ENCODE measurements at regions not wholly inside any gene's neighbourhood (a gene's known extent, or its start where the extent isn't known, plus 50 kb on each side); places are given as distances from the start of the nearest gene placed in this dataset.

GRCh38 chr13:34627509-34628208 lies 314.4 kb upstream of the NBEA start:
- no peak overlapping the region for H3K4me3 ChIP-seq (ENCODE audit: low read length)
- no peaks in the 10 kb centered on the region for H3K36me3 Mint-ChIP-seq (ENCODE audit: low read depth)
- no peaks in the 10 kb centered on the region for H3K4me1 ChIP-seq (ENCODE audit: insufficient read depth, low read length)
- peaks cover 8% of the 10 kb centered on the region for H3K27me3 Mint-ChIP-seq
- H3K9me3 ChIP-seq (ENCODE audit: control insufficient read depth in 1 of 2, insufficient read depth in 1 of 2, low read length in 2 of 2), result peaks cover 0 to 11% of the 10 kb centered on the region in 2 experiments
- no peak overlapping the region for H3K4me3 Mint-ChIP-seq
- ATAC-seq (ENCODE audit: poor library complexity) (no peak), DNase-seq (no peak)
- no peaks in the 10 kb centered on the region for H3K27me3 ChIP-seq (ENCODE audit: control insufficient read depth in 1 of 2, insufficient read depth in 2 of 2, low read length in 2 of 2)
- H3K36me3 ChIP-seq (ENCODE audit: insufficient read depth, low read length), result no peaks in the 10 kb centered on the region
- H3K4me1 Mint-ChIP-seq (ENCODE audit: low read depth), result no peaks in the 10 kb centered on the region
- POLR2A ChIA-PET, result no interaction called here
- no peak overlapping the region for H3K27ac Mint-ChIP-seq
- CTCF ChIA-PET, result no interaction called here
- TF ChIP-seq CTCF (IDR thresholded peaks at IDR 0.05), result no peak
- H3K9me3 Mint-ChIP-seq, result peaks cover 3% of the 10 kb centered on the region
- intact Hi-C loops (cut with DNase I, micrococcal nuclease), result no loop called here
- H3K27ac ChIP-seq (ENCODE audit: low read depth in 1 of 2, low read length in 2 of 2), result no peak overlapping the region

- no peak overlapping the region for H3K27ac ChIP-seq (ENCODE audit: low read depth in 1 of 2, low read length in 2 of 2)
- POLR2A ChIA-PET, result no interaction called here
- Mint-ChIP-seq H3K9me3 (peaks cover 5% of the 10 kb centered on the region), H3K27ac (no peak overlapping the region), H3K36me3 (ENCODE audit: low read depth) (no peaks in the 10 kb centered on the region), H3K27me3 (peaks cover 8% of the 10 kb centered on the region), H3K4me1 (ENCODE audit: low read depth) (no peaks in the 10 kb centered on the region), H3K4me3 (no peak overlapping the region)
- CTCF ChIA-PET, result no interaction called here
- ATAC-seq (ENCODE audit: poor library complexity), result no peak
- no peaks in the 10 kb centered on the region for H3K27me3 ChIP-seq (ENCODE audit: control insufficient read depth in 1 of 2, insufficient read depth in 2 of 2, low read length in 2 of 2)
- no peak for TF ChIP-seq CTCF (IDR thresholded peaks at IDR 0.05)
- H3K4me3 ChIP-seq (ENCODE audit: low read length), result no peak overlapping the region
- no peak for DNase-seq
- H3K36me3 ChIP-seq (ENCODE audit: insufficient read depth, low read length), result no peaks in the 10 kb centered on the region
- H3K9me3 ChIP-seq (ENCODE audit: control insufficient read depth in 1 of 2, insufficient read depth in 1 of 2, low read length in 2 of 2), result peaks cover 0 to 6% of the 10 kb centered on the region in 2 experiments
- no peaks in the 10 kb centered on the region for H3K4me1 ChIP-seq (ENCODE audit: insufficient read depth, low read length)
- intact Hi-C loops (cut with DNase I, micrococcal nuclease), result no loop called here
Observed at GRCh38 chr13:34628209-34628682, 313.8 kb upstream of the NBEA start.

GRCh38 chr13:34634448-34634847 lies 307.6 kb upstream of the NBEA start:
- Histone ChIP-seq H3K4me3 (ENCODE audit: low read length) (no peak overlapping the region), H3K4me1 (ENCODE audit: insufficient read depth, low read length) (no peaks in the 10 kb centered on the region), H3K36me3 (ENCODE audit: insufficient read depth, low read length) (no peaks in the 10 kb centered on the region), H3K27ac (ENCODE audit: low read depth in 1 of 2, low read length in 2 of 2) (no peak overlapping the region), H3K27me3 (ENCODE audit: control insufficient read depth in 1 of 2, insufficient read depth in 2 of 2, low read length in 2 of 2) (no peaks in the 10 kb centered on the region), H3K9me3 (ENCODE audit: control insufficient read depth in 1 of 2, insufficient read depth in 1 of 2, low read length in 2 of 2) (no peaks in the 10 kb centered on the region)
- Mint-ChIP-seq H3K27ac (no peak overlapping the region), H3K9me3 (peaks cover 7% of the 10 kb centered on the region), H3K4me3 (no peak overlapping the region), H3K4me1 (ENCODE audit: low read depth) (no peaks in the 10 kb centered on the region), H3K27me3 (no peaks in the 10 kb centered on the region), H3K36me3 (ENCODE audit: low read depth) (no peaks in the 10 kb centered on the region)
- DNase-seq, result no peak
- no peak for TF ChIP-seq CTCF (IDR thresholded peaks at IDR 0.05)
- no peak for ATAC-seq (ENCODE audit: poor library complexity)
- intact Hi-C loops (cut with DNase I, micrococcal nuclease), result no loop called here
- CTCF ChIA-PET, result no interaction called here
- POLR2A ChIA-PET, result no interaction called here
